ENCODE measurements at regions not wholly inside any gene's neighbourhood (a gene's known extent, or its start where the extent isn't known, plus 50 kb on each side); places are given as distances from the start of the nearest gene placed in this dataset.

- TF ChIP-seq CTCF (IDR thresholded peaks at IDR 0.05; ENCODE audit: insufficient read depth, low read length) (no peak), REST (IDR thresholded peaks at IDR 0.05; ENCODE audit: insufficient replicate concordance, low read depth) (no peak), SPI1 (IDR thresholded peaks at IDR 0.05; ENCODE audit: borderline replicate concordance, low read depth) (no peak), GABPA (IDR thresholded peaks at IDR 0.05; ENCODE audit: low read depth) (no peak)
These were observed 177.1 kb upstream of the HDAC4 start for GRCh38 chr2:239577935-239578334.
